ENCODE measurements at regions not wholly inside any gene's neighbourhood (a gene's known extent, or its start where the extent isn't known, plus 50 kb on each side); places are given as distances from the start of the nearest gene placed in this dataset.

DNA sequence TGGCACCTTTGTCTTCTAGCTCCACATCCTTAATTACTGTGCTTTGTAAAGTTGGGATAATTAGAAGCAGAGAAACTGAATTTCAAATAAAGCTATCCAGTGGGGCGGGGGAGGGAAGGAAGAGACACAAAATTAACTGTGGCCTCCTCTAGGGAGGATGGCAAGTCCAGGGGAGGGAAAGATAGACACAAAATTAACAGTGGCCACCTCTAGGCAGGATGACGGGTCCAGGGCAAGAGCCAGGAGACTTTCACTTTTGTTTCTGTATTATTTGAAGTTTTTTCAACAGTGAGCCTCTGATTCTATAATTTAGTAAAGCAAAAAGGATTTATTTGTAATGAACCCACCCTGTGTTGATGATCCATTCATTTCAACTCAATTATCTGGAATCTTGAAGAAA, 335.9 kb downstream of the MSX2 start:
- TF ChIP-seq, protein P1, sequence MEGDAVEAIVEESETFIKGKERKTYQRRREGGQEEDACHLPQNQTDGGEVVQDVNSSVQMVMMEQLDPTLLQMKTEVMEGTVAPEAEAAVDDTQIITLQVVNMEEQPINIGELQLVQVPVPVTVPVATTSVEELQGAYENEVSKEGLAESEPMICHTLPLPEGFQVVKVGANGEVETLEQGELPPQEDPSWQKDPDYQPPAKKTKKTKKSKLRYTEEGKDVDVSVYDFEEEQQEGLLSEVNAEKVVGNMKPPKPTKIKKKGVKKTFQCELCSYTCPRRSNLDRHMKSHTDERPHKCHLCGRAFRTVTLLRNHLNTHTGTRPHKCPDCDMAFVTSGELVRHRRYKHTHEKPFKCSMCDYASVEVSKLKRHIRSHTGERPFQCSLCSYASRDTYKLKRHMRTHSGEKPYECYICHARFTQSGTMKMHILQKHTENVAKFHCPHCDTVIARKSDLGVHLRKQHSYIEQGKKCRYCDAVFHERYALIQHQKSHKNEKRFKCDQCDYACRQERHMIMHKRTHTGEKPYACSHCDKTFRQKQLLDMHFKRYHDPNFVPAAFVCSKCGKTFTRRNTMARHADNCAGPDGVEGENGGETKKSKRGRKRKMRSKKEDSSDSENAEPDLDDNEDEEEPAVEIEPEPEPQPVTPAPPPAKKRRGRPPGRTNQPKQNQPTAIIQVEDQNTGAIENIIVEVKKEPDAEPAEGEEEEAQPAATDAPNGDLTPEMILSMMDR (conservative IDR thresholded peaks at IDR 0.05; ENCODE audit: low read depth, low read length) = no peak
- TF ChIP-seq EZH2 (IDR thresholded peaks at IDR 0.05; ENCODE audit: borderline replicate concordance, low read depth, low read length, poor library complexity, severe bottlenecking) = no peak

Data from A673 (cell line).